GM21390 (cell line): ENCODE measurements at regions not wholly inside any gene's neighbourhood (a gene's known extent, or its start where the extent isn't known, plus 50 kb on each side); places are given as distances from the start of the nearest gene placed in this dataset.

Experiments
- ATAC-seq: cut with Tn5 transposase; IDR thresholded peaks from one replicate; pipeline ENCODE4 v1.9.1; 2021; ENCODE audit not compliant: unreplicated experiment

- no peak for ATAC-seq
Observed at GRCh38 chr9:28547527-28547926, 974.2 kb upstream of the C9orf72 start.

GRCh38 chr9:28563291-28563934 is 990.1 kb upstream of the C9orf72 start:
- no peak for ATAC-seq

- no peak for ATAC-seq
Observed at GRCh38 chr9:28583832-28584231, 1010.6 kb upstream of the C9orf72 start.

GRCh38 chr9:28584542-28584941 is 1011.3 kb upstream of the C9orf72 start:
- no peak for ATAC-seq

- ATAC-seq, result no peak
Observed at GRCh38 chr9:28587052-28587451, 1013.8 kb upstream of the C9orf72 start.

- ATAC-seq, result no peak
Observed at GRCh38 chr9:28598408-28598807, 1025.1 kb upstream of the C9orf72 start.

GRCh38 chr9:28600226-28600625 is 1026.9 kb upstream of the C9orf72 start:
- no peak for ATAC-seq

GRCh38 chr9:28607843-28608242 is 1034.6 kb upstream of the C9orf72 start:
- no peak for ATAC-seq

GRCh38 chr9:28610339-28610738 is 1037.1 kb upstream of the C9orf72 start:
- ATAC-seq, result no peak

- no peak for ATAC-seq
Observed at GRCh38 chr9:28616310-28616709, 1043.0 kb upstream of the C9orf72 start.

GRCh38 chr9:28620011-28620410 is 1046.7 kb upstream of the C9orf72 start:
- ATAC-seq, result no peak

- ATAC-seq, result no peak
Observed at GRCh38 chr9:28620661-28621060, 1047.4 kb upstream of the C9orf72 start.

GRCh38 chr9:28624771-28625170 is 1051.5 kb upstream of the C9orf72 start:
- no peak for ATAC-seq

- ATAC-seq, result no peak
Observed at GRCh38 chr9:28628031-28628430, 1054.8 kb upstream of the C9orf72 start.

- no peak for ATAC-seq
Observed at GRCh38 chr9:28648723-28649122, 1075.4 kb upstream of the C9orf72 start.

GRCh38 chr9:28650327-28650726 is 1077.0 kb upstream of the C9orf72 start:
- ATAC-seq, result no peak

GRCh38 chr9:28651050-28651722 is 1077.9 kb upstream of the C9orf72 start:
- ATAC-seq, result no peak

GRCh38 chr9:28653216-28653615 is 1079.9 kb upstream of the C9orf72 start:
- ATAC-seq, result no peak

GRCh38 chr9:28656727-28657126 is 1083.4 kb upstream of the C9orf72 start:
- ATAC-seq, result no peak

GRCh38 chr9:28661853-28662252 is 1088.6 kb upstream of the C9orf72 start:
- no peak for ATAC-seq

GRCh38 chr9:28662675-28663074 is 1089.4 kb upstream of the C9orf72 start:
- no peak for ATAC-seq

- peak; percentile 96 for ATAC-seq
Observed at GRCh38 chr9:28668158-28668557, 1094.9 kb upstream of the C9orf72 start.

GRCh38 chr9:28671000-28671399 is 1097.7 kb upstream of the C9orf72 start:
- no peak for ATAC-seq
